ENCODE measurements at regions not wholly inside any gene's neighbourhood (a gene's known extent, or its start where the extent isn't known, plus 50 kb on each side); places are given as distances from the start of the nearest gene placed in this dataset.
A peak's percentile ranks its signal among the peaks of the same experiment; 100 is the strongest.

DNA sequence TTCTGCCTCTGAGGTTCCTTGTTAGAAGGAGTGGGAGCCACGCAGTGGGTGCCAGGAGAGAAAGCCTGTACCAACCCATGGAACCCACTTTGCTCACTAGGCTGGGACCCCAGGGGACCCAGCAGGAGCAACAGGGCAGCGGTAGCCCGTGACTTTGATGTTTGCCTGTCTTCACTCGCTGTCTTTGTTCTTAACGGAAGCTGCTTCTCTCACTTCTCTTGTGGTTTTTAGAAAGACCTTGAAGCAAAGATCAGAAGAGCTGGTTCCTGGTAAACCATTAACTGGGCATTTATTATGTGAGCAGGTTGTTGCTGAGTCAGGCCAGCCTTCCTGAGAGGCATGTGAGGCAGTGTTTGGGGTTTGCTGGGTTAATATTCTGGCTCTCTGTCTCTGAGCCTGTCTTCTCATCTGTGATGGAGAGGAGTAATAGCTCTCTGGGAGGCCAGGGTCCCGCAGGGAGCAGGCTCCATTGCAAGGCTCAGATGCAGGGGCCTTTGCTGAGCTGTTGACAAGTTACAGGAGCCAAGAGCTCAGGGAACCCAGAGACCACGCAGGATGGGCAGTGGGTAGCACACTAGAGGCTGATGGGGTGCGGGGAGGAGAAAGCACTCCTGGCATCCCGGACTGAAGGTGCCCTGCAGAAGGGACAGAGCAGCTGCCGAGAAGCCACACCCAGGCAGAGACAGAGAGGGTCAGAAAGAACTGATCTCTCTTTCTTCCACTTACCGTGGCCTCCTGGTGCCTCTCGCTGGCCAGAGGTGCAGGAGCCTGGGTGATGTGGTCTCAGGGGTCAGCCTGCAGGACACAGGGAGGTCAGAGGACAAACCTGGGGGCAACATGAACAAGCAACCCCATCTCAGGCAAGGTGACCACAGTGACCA lies 367.5 kb upstream of the C1orf174 start:
- Histone ChIP-seq H3K4me3 (ENCODE audit: low read length in 3 of 3) (peak overlapping the region in 1 of 3 donors; percentile 11), H3K27ac (ENCODE audit: low read depth in 2 of 2, low read length in 2 of 2) (no peak overlapping the region), H3K27me3 (ENCODE audit: control insufficient read depth, insufficient read depth, low read length) (no peaks in the 10 kb centered on the region), H3K9ac (ENCODE audit: low read length in 3 of 3) (no peak overlapping the region), H3K4me1 (ENCODE audit: control insufficient read depth in 2 of 3, insufficient read depth in 2 of 3, low read depth in 1 of 3, low read length in 3 of 3) (peaks cover 0 to 17% (median 5%) of the 10 kb centered on the region in 3 donors), H3K9me3 (ENCODE audit: control insufficient read depth in 2 of 3, insufficient read depth in 1 of 3, low read length in 3 of 3) (no peaks in the 10 kb centered on the region), H3K36me3 (ENCODE audit: control insufficient read depth in 2 of 3, insufficient read depth in 3 of 3, low read length in 3 of 3) (no peaks in the 10 kb centered on the region)
- DNase-seq (peak in 3 of 5 donors; percentile 44 to 77 (median 60)), FAIRE-seq (no peak)
- TF ChIP-seq, protein P1, sequence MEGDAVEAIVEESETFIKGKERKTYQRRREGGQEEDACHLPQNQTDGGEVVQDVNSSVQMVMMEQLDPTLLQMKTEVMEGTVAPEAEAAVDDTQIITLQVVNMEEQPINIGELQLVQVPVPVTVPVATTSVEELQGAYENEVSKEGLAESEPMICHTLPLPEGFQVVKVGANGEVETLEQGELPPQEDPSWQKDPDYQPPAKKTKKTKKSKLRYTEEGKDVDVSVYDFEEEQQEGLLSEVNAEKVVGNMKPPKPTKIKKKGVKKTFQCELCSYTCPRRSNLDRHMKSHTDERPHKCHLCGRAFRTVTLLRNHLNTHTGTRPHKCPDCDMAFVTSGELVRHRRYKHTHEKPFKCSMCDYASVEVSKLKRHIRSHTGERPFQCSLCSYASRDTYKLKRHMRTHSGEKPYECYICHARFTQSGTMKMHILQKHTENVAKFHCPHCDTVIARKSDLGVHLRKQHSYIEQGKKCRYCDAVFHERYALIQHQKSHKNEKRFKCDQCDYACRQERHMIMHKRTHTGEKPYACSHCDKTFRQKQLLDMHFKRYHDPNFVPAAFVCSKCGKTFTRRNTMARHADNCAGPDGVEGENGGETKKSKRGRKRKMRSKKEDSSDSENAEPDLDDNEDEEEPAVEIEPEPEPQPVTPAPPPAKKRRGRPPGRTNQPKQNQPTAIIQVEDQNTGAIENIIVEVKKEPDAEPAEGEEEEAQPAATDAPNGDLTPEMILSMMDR (IDR thresholded peaks at IDR 0.05; ENCODE audit: borderline replicate concordance, extremely low read depth, insufficient read depth): no peak
- intact Hi-C loops (cut with DNase I): no loop called here

DNA sequence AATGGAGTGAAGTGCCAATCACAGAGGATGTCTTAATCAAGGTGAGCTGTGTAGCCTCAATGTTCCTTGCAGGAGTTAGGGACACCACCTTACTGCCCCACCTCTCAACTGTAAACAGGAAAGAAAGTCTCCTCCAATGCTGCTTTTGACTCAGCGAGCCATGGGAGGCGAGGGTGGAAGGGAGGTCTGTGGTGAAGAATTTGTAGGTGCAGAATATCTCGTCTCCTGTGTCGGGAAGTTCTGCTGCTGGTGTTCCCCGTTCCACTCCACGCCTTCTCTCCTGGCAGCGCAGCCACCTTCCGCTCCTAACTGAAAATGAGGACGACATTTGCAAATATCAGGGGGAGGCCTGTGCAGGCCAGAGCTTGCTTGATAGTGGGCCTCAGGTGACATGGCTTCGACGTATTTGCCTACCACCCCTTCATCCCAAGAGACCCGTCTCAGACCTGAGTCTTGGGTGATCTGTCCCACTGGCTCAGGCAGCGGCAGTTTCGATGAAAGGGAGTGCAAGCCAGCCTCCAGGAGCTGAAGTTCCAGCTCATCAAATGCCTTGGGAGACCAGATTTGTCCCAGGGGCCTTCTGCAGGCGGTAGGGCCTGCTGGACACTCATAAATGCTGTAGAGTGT lies 368.3 kb upstream of the C1orf174 start:
- intact Hi-C loops (cut with DNase I): no loop called here

DNA sequence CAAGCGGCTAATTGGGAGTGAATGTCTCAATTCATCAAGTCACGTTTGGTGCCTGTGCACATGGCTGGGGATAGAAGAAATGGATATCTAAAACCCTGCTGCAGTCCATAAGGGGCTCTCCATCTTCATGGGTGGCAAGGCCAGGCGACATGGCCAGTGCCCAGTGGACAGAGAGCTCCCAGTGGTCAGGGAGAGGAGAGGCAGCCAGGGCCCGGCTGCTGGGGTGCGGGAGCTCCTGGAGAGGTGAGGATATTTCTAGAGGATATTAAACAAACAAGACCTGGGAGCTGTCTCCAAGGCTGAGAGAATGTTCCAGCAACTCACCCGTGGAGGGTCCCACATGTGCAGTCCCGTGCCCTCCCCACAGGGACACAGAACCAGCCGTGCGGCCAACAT lies 368.8 kb upstream of the C1orf174 start:
- intact Hi-C loops (cut with DNase I): no loop called here
- H3K27ac ChIP-seq (ENCODE audit: low read depth in 2 of 2, low read length in 2 of 2): no peak overlapping the region
- DNase-seq (no peak), FAIRE-seq (no peak)
- no peaks in the 10 kb centered on the region for H3K36me3 ChIP-seq (ENCODE audit: control insufficient read depth in 2 of 3, insufficient read depth in 3 of 3, low read length in 3 of 3)
- peaks cover 0 to 17% (median 5%) of the 10 kb centered on the region in 3 donors for H3K4me1 ChIP-seq (ENCODE audit: control insufficient read depth in 2 of 3, insufficient read depth in 2 of 3, low read depth in 1 of 3, low read length in 3 of 3)
- H3K4me3 ChIP-seq (ENCODE audit: low read length in 3 of 3): no peak overlapping the region
- no peaks in the 10 kb centered on the region for H3K9me3 ChIP-seq (ENCODE audit: control insufficient read depth in 2 of 3, insufficient read depth in 1 of 3, low read length in 3 of 3)
- TF ChIP-seq, protein P1 (IDR thresholded peaks at IDR 0.05; ENCODE audit: borderline replicate concordance, extremely low read depth, insufficient read depth): no peak
- H3K9ac ChIP-seq (ENCODE audit: low read length in 3 of 3): no peak overlapping the region
- H3K27me3 ChIP-seq (ENCODE audit: control insufficient read depth, insufficient read depth, low read length): no peaks in the 10 kb centered on the region

More for the DNA sequence above, 368.3 kb upstream of the C1orf174 start:
- Histone ChIP-seq H3K27me3 (ENCODE audit: control insufficient read depth, insufficient read depth, low read length) (no peaks in the 10 kb centered on the region), H3K4me3 (ENCODE audit: low read length in 3 of 3) (no peak overlapping the region), H3K9ac (ENCODE audit: low read length in 3 of 3) (no peak overlapping the region), H3K36me3 (ENCODE audit: control insufficient read depth in 2 of 3, insufficient read depth in 3 of 3, low read length in 3 of 3) (no peaks in the 10 kb centered on the region), H3K27ac (ENCODE audit: low read depth in 2 of 2, low read length in 2 of 2) (no peak overlapping the region), H3K4me1 (ENCODE audit: control insufficient read depth in 2 of 3, insufficient read depth in 2 of 3, low read depth in 1 of 3, low read length in 3 of 3) (peaks cover 0 to 17% (median 5%) of the 10 kb centered on the region in 3 donors), H3K9me3 (ENCODE audit: control insufficient read depth in 2 of 3, insufficient read depth in 1 of 3, low read length in 3 of 3) (no peaks in the 10 kb centered on the region)
- DNase-seq (no peak), FAIRE-seq (no peak)
- TF ChIP-seq, protein P1 (IDR thresholded peaks at IDR 0.05; ENCODE audit: borderline replicate concordance, extremely low read depth, insufficient read depth): no peak

All from kidney (tissue), 13 donors.